Suppressor macrophage treated with lipopolysaccharide for 4 hours (primary cell): ENCODE measurements at regions not wholly inside any gene's neighbourhood (a gene's known extent, or its start where the extent isn't known, plus 50 kb on each side); places are given as distances from the start of the nearest gene placed in this dataset.
"Not testable (repeated sequence)": the region's sequence is repeated elsewhere in the genome, so short reads cannot be mapped to it uniquely, and the experiment has no call there.

Experiments
- DNase-seq: peaks from one replicate; pipeline ENCODE4 v3.0.0-alpha.2; 2020

DNA sequence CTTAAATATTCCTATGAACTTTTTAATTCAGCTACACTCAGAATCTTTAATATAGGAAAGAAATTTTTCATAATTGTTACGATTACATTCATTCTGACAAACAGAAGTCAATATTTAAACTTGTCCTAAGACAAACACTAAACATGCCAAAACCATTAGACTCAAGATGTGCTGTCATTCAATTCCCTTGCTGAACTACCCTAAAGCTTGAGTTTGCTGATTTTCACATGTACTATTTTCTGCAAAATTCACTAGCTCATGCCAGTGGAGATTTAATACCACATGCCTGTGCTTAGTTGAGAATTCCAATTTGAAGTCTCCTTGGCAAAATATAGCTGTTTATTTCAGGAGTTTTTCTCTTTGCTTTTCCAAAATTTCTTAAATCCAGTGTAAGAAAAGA lies 448.0 kb downstream of the COL12A1 start:
- no peak for DNase-seq

DNA sequence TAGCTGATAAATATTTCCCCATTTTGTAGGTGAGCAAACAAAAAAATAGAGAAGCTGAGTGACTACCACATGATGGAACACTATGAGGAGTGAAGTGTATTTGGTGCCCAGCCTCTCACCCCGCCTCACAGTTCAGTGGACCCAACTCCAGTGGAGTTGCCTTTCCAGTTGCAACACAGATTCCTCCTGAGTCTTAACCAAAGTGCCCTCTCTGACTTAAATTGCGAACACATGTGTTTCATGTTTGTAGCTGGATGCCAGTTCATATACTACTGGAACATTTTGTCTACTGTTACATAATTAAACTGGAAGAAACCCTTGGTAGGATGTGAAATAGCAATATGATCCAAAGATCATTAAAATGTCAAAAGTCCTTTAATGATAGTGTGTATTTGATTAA lies 448.9 kb downstream of the COL12A1 start:
- DNase-seq = no peak

DNA sequence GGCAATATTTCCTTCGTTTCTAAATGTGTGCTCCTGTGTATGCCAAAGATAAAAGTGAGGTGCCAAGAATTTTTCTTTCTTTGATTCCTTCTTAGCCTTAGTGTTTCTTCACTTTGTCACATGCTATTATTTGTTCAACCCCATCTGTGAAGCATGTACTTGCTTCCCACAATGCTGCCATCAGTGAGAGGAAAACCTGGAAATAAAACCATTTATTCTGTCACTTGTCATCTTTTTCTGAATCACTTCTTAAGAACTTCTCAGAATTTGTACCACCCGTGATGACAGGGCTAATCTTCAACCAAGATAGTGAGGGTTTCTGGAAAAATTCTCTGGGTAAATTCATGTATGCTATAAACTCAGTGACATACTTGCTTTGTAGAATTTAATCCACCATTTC lies 450.1 kb downstream of the COL12A1 start:
- DNase-seq = no peak

DNA sequence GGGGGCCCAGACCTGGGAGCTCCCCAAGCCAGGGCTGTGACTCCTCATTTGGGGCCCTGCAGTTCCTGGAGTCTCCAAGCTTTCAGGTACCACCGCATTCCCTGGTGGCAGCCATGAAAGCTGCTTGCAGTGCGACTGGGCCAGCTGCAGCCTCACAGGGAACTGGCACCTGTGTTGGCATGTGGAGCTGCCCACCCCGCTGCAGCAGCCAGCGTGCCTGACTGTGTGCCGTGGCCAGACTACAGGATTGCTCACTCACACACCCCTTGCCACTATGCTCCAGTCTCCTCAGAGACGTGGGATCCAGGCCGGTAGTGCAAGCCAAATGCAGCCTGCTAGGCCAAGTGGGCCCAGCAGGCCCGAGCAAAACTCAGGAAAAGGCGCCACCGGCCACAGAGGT lies 450.7 kb downstream of the COL12A1 start:
- no peak for DNase-seq

DNA sequence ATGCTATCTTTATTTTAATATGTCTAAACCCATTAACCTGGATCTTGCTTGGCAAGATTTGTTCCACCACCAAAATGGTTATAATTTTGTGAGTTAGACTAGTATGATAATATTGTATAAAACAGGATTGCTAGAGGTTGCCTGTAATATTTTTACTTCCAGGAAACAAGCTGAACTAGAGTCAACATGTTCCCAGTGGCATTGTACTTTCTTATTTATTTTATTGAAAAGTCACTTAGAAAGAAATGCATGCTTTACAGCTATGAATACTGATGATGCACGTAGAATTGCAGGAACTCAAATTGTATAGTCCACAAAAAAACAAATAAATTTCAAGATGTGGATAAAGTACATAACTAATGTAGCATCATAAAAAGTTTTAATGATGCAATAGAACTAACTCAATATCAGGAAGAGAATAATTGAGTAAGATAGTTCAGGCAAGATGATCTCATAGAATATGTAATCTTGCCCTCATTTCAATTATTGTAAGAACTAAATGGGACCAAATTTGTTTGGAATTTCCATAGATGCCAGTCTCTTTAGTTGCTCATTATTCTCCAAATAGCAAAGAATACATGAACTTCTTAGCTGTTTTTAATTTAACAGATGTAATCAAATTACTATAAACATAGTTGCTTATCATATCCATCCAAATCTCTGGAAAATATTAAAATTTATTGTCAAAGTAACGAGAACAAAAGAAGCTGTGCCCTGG lies 451.8 kb downstream of the COL12A1 start:
- no peak for DNase-seq

DNA sequence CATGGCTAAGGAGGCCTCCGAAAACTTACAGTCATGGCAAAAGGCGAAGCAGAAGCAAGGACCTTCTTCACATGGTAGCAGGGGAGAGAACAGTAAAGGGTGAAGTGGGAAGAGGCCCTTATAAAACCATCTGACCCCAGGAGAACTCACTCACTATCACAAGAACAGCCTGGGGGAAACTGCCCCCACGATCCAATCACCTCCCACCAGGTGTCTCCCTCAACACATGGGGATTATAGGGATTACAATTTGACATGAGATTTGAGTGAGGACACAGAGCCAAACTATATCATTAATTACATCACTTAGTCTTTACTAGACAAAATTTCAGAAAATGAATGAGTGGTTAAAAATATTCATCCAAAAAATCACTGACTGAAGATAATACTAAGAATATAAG lies 453.6 kb downstream of the COL12A1 start:
- no peak for DNase-seq

DNA sequence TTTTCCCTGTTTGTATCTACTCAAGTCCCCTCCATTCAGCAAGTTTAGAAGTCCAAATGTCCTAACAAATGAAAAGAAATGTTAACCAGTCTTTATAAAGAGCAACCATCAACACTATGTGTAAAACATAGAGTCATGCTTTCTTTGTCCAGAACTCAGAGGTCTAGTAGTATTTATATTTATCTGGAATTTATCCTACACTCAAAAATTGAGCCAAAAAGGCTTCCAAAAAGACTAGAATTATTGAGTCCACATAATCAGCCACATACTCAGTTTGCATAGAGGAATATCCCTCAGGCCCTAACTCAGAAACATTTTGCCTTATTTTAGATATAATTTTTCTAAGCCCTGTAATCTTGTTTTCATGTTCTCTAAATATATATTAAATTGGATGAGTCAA lies 455.0 kb downstream of the COL12A1 start:
- no peak for DNase-seq

DNA sequence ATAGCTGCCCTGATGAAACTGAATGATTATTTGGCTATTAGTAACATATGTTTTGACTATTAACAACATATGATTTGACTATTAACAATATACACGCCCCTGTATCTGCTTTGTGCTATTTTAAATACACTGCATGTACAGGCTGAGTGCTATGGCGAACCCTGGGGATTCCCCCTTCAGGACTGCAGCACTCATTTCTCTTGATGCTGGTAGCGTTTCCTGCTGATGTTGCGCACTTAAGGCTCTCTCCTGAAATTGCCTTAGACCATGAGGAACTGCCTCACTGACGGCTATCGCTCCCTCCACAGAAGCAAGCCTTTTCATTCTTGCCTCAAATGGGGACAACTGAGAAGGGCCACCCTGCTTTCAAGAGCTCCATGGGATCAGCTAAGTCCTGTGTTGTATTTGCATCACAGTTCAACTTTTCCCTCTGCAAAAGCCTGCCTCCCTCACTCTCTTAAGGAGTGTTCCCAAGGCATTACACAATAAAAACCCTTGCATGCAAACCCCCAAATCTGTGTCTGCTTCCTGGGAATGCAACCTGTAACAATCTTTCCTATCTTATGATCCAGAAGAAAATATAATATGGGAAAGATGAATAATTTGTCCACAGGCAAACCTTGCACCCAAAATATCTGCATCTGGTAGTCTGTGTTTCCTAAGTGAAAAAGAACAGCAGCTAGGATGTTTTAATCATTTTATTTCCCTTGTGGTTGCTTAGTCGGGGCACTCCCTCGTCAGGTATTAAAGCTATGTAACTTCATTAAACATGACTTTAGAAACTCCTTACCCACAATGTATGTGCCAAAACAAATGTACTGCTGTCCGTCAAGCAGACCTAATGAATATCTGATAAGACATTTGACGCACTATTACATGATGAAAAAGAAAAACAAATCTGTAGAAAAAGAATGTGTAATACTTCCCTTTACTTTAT lies 456.4 kb downstream of the COL12A1 start:
- DNase-seq = no peak

DNA sequence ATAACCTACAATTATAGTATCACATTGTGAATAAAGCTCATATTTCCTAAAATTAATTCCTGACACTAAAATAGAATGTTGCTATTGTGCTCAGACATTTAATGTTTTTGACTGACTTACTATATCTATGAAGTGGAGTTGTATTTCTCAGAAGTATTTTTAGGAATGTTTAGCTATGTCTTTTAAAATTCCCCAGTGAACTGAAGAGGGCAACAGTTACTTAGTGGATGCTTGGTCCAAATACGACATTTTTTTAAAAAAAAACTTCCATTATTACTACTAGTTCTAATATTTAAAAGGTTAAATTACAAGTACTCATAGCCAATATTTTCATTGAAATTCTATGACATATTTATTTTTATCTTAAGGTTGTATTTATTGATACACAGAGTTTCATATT lies 460.2 kb downstream of the COL12A1 start:
- DNase-seq = no peak

DNA sequence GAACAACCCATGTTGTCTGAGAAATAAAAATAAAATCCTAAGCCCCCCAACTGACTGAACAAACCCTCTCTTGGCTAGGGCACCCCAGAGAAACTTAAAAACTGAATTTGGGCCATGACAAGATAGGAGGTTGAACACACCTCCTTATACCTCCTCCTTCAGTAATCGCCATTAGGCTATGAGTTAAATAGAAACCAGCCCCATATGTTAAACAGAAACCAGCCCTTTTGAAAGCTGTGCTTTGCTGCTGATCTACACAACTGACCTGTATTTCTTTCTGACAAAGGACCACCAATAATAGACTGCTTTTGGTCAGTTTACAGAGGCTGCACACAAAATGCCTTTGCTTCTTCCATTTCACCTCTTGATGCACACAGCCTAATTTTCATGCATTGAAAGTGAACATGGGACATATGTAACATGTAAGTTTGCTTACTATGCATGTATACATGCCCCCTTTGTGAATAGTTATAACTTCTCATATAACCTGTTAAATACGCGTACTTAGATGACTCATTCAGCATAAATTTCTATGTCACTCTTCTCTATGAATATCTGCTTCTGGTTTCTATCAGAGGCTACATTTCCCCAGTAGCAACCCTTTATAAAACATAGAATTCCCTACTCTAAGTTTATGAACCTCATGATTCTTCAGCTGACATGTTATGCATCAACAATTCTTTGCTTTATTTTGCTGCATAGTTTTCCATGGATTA lies 462.9 kb downstream of the COL12A1 start:
- DNase-seq = no peak

DNA sequence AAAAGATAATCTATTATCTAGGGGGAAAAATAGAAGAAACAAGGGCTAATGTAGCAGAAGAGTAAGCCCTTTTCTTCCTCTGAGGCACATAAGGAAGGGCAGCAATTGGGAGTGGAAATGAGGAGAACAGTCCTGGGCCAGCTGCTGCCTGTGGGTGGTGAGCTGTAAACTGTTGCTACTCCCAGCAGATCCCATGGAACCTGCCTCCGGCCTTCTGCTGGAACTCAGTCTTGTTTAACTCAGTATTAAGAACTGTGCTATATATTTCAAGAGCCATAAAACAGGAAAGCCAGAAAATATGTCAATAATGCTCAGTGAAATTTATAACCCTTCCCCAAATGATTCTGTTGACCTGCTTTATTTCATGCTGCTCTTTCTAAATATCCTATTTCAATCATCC lies 464.2 kb downstream of the COL12A1 start:
- no peak for DNase-seq

DNA sequence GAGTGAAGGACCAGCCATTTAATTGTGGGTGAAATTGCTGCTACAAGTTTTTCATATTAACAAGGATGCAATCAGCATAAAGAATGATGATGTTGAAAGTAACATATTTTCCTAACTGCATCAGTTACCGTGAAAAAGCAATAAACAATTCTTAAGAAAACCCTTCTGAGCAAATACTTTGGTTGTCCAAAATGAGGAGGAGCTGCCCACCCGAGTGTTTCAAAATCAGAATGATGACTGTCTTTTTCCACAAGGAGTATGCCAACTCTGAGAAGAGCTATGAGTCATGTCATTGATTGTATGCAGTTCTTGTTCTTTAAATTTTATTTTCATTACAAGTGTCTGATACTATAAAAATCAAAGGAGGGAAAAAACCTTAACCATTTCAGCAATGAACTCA lies 470.5 kb downstream of the COL12A1 start:
- DNase-seq = no peak

DNA sequence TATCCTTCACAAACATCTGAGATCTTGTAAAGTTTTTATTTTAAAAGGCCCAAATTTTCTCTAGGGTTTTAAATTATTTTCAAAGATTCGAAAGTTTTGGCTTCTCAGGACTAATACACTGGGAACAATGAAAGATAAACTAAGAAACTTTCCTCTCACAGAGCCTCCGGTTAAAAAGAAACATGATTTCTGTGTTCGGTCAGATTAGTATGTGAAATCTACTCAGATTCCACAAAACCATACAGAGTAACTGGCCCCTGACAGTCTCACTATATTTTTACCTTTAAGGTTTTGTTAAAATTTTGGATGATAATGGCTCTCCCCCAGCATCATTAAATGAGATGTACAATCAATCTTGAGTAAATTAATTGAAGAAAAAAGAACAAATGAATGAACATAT lies 471.0 kb downstream of the COL12A1 start:
- DNase-seq = no peak

DNA sequence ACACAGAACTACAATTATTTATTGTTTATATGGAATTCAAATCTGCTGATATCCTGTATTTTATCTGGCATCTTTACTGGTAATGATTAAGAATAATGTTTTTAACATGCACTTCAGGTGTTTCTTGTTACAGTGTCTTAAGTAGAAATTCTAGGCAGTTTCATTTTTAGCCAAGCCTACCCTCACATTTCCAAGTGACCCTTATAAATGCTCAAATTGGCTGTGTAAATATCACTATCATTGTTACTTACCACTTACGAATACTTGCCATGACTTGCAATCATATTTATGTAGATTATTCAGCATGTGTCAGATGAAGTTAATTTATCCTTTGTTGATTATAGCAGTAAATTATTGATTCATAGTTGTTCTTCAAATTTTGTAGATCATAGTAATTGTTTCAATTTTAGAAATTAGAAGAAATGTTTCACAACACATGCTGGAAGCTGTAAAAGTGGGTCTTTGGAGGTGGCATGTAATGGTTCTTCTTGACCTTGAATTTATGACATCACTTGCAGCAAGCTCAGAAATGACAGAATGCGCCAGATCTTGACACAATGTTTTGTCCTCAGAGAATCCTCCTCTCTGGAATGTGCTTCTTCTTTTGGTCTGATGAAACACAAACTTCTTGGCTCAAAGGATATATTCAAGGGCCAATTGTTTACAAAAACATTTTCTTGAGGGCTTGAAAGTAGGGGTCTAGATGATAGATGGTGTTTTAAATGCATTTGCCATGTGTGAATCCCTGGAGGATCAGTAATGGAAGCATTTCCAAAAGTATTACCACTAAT lies 471.8 kb downstream of the COL12A1 start:
- DNase-seq = no peak

DNA sequence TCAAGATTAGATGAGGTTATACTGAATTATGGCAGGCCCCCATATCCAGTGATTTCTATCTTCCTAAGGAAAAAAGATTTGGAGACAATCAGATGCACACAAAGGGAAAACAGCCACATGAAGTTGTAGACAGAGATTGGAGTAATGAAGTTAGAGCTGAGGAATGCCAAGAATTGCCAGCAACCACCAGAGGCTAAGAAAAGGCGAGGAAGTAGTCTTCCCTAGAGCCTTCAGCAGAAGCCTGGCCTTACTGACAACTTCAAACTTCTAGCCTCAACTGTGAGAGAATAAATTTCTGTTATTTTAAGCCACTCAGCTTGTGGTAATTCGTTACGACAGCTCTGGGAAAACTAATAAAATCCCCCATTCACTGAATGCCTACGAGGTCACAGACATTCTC lies 473.9 kb downstream of the COL12A1 start:
- no peak for DNase-seq

DNA sequence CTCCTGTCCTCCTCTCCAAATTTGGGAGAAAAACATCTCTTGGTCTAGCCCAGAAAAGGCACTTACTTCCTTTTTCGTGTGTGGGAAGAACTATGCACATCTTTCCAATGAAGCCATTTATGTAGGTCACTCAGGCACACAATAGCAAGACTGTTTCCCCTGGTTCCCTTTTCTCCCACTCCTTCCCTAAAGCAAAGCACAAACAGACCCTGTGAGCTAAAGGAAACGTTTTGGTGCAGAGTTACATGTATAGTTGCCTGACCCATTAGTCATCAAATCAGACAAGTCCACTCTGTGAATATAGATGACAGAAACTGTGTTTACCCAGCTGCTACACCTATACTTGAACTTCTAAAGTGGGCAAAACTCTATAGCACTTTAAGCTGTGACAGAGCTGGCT lies 474.6 kb downstream of the COL12A1 start:
- DNase-seq = peak; percentile 20

DNA sequence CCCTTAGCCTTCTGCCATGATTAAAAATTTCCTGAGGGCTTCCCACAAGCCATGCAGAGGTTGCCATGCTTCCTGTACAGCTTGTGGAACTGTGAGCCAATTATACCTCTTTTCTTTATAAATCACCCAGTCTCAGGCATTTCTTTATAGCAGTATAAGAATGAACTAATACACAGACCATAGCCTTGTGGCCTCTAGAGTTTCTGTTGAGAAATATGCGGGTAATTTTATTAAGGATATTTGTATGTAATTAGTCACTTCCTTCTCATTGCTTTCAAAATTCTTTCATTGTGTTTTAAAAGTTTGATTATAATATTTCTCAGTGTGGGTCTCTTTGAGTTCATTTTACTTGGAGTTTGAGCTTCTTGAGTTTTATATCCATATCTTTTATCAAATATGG lies 484.9 kb downstream of the COL12A1 start:
- DNase-seq = no peak

DNA sequence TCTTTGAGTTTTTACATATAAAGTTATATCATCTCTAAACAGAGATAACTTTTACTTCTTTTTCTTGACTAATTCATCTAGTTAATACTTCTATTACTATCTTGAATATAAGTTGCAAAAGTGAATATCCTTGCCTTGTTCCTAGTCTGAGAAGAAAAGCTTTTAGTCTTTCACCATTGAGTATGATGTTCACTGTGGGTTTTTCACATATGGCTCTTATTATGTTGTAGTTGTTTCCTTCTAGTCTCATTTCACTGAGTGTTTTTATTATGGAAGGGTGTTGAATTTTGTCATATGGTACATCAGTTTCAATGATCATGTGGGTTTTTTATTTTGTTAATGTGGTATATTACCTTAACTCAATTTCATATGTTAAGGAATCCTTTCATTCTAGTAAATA lies 488.3 kb downstream of the COL12A1 start:
- DNase-seq = no peak

DNA sequence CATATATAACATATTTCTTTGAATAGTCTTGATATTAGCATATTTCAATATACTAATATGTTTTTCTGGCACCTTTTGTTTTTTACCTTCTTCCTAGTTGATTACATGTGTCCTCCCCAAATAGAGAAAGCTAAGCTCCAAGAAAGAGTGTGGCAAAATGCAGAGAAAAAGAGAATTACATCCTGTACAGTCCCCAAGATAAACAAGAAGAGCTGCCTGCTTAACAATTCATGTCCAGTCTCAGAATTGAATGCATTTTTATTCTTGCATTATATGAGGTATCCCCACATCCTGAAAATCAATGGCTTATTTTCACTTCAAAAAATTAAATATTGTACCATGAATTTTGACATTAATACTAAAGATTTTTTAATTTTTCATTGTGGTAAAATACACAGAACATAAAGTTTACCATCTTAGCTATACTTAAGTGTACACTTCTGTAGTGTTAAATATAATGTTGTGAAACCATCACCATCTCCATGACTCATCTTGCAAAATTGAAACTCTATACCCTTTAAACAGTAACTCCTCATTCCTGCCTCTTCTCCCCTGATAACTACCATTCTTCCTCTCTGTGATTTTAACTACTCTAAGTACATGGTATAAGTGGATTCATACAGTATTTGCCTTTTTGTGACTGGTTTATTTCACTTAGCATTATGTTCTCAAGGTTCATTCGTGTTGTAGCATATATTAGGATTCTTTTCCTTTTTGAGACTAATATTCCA lies 490.3 kb downstream of the COL12A1 start:
- no peak for DNase-seq

DNA sequence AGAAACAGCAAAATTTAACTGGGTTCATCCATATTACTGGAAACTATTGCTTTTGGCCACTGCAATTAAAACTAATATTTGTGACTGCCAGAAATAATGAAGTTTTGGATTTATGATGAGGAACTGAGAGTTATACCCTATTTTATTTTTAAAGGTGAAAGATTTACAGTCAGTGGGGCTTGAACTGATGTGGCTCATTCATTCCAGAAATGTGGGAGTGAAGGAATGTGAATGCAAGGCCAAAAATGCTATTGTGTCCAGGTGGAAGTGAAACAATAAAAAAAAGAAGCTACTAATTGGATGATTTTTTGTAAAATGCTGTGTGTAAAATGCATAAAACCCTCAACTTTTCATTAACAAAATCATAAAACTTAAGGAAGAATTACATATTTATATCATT lies 491.9 kb downstream of the COL12A1 start:
- no peak for DNase-seq

DNA sequence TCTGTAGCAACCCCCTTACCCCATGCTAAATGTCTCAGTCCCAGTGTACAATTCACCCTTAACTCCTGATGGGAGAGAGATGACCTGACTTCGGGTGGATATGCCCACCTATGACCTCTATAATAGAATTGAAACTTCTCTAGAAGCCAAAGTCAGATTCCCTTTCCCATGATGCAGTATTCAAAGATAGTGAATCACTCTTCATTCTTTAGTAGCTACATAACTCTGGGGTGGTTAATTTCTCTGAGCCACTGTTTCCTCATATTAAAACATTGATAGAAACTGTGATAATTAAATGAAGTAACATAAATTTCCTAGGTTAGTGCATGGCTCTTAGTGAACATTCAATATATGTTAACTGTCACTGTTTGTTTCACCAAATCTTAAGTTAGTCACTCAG lies 500.4 kb downstream of the COL12A1 start:
- DNase-seq = no peak

DNA sequence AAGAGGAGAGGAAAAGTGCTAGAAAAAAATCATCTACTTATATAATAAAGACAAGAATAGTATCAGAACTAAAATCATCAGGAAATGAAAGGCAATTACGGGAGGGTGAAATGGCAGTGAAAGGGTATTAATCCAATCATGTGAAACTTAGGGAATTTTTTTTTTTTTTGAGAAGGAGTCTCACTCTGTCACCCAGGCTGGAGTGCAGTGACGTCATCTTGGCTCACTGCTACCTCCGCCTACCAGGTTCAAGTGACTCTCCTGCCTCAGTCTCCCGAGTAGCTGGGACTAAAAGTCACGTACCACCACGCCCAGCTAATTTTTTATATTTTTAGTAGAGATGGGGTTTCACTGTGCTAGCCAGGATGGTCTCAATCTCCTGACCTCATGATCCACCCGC lies 501.3 kb downstream of the COL12A1 start:
- DNase-seq = not testable (repeated sequence)
